H7 (cell line): ENCODE measurements at regions not wholly inside any gene's neighbourhood (a gene's known extent, or its start where the extent isn't known, plus 50 kb on each side); places are given as distances from the start of the nearest gene placed in this dataset.

ENCODE experiments used
- DNase-seq: peaks from one replicate; pipeline ENCODE4 v3.0.0; 2012
- H3K27me3 ChIP-seq: 2 replicates; pipeline ENCODE4 v1.6.0; 2011; ENCODE audit warnings: mild to moderate bottlenecking, low read length; ENCODE audit not compliant: control insufficient read depth, insufficient read depth
- H3K36me3 ChIP-seq: replicated peaks from 2 replicates; pipeline ENCODE4 v1.5.1; 2011; ENCODE audit warnings: low read length; ENCODE audit not compliant: control insufficient read depth, insufficient read depth
- H3K4me3 ChIP-seq: 2 replicates; pipeline ENCODE4 v1.5.1; 2011; ENCODE audit warnings: low read depth, mild to moderate bottlenecking, control low read depth, low read length, moderate library complexity; ENCODE audit not compliant: insufficient read depth

- no peaks in the 10 kb centered on the region for H3K27me3 ChIP-seq
- H3K36me3 ChIP-seq, result no peaks in the 10 kb centered on the region
- DNase-seq, result no peak
- H3K4me3 ChIP-seq, result no peak overlapping the region
Measured at GRCh38 chr4:152029631-152030030, 268.8 kb upstream of the GATB start.

- no peaks in the 10 kb centered on the region for H3K27me3 ChIP-seq
Measured at GRCh38 chr4:152028131-152028530, 267.3 kb upstream of the GATB start.

GRCh38 chr4:152024881-152025280 lies 264.1 kb upstream of the GATB start:
- DNase-seq, result no peak
- H3K36me3 ChIP-seq, result no peaks in the 10 kb centered on the region
- no peaks in the 10 kb centered on the region for H3K27me3 ChIP-seq
- no peak overlapping the region for H3K4me3 ChIP-seq

More at GRCh38 chr4:152028131-152028530, 267.3 kb upstream of the GATB start:
- Histone ChIP-seq H3K36me3 (no peaks in the 10 kb centered on the region), H3K4me3 (no peak overlapping the region)
- DNase-seq, result no peak

GRCh38 chr4:152023674-152024073 lies 262.9 kb upstream of the GATB start:
- Histone ChIP-seq H3K27me3 (no peaks in the 10 kb centered on the region), H3K36me3 (no peaks in the 10 kb centered on the region)
- no peak for DNase-seq

GRCh38 chr4:152022543-152022942 lies 261.7 kb upstream of the GATB start:
- H3K36me3 ChIP-seq, result no peaks in the 10 kb centered on the region
- H3K4me3 ChIP-seq, result no peak overlapping the region
- H3K27me3 ChIP-seq, result no peaks in the 10 kb centered on the region
- DNase-seq, result no peak

More at GRCh38 chr4:152023674-152024073, 262.9 kb upstream of the GATB start:
- H3K4me3 ChIP-seq, result no peak overlapping the region

GRCh38 chr4:152021788-152022438 lies 261.1 kb upstream of the GATB start:
- no peak overlapping the region for H3K4me3 ChIP-seq
- DNase-seq, result no peak

GRCh38 chr4:152020073-152020472 lies 259.3 kb upstream of the GATB start:
- no peak for DNase-seq
- Histone ChIP-seq H3K36me3 (no peaks in the 10 kb centered on the region), H3K4me3 (no peak overlapping the region), H3K27me3 (no peaks in the 10 kb centered on the region)

More at GRCh38 chr4:152021788-152022438, 261.1 kb upstream of the GATB start:
- Histone ChIP-seq H3K27me3 (no peaks in the 10 kb centered on the region), H3K36me3 (no peaks in the 10 kb centered on the region)

GRCh38 chr4:152016303-152016620 lies 255.5 kb upstream of the GATB start:
- no peaks in the 10 kb centered on the region for H3K27me3 ChIP-seq
- no peaks in the 10 kb centered on the region for H3K36me3 ChIP-seq
- H3K4me3 ChIP-seq, result no peak overlapping the region
- no peak for DNase-seq

GRCh38 chr4:152015597-152016302 lies 254.9 kb upstream of the GATB start:
- H3K36me3 ChIP-seq, result no peaks in the 10 kb centered on the region
- no peaks in the 10 kb centered on the region for H3K27me3 ChIP-seq
- no peak for DNase-seq
- H3K4me3 ChIP-seq, result no peak overlapping the region

- no peaks in the 10 kb centered on the region for H3K27me3 ChIP-seq
- no peaks in the 10 kb centered on the region for H3K36me3 ChIP-seq
- no peak for DNase-seq
- no peak overlapping the region for H3K4me3 ChIP-seq
Measured at GRCh38 chr4:152014280-152014679, 253.5 kb upstream of the GATB start.

- no peak for DNase-seq
- H3K27me3 ChIP-seq, result no peaks in the 10 kb centered on the region
- no peaks in the 10 kb centered on the region for H3K36me3 ChIP-seq
- no peak overlapping the region for H3K4me3 ChIP-seq
Measured at GRCh38 chr4:152011469-152011868, 250.7 kb upstream of the GATB start.

GRCh38 chr4:152010710-152011079 lies 249.9 kb upstream of the GATB start:
- Histone ChIP-seq H3K27me3 (no peaks in the 10 kb centered on the region), H3K36me3 (no peaks in the 10 kb centered on the region), H3K4me3 (no peak overlapping the region)
- DNase-seq, result no peak

GRCh38 chr4:152009983-152010709 lies 249.3 kb upstream of the GATB start:
- H3K4me3 ChIP-seq, result no peak overlapping the region
- no peaks in the 10 kb centered on the region for H3K36me3 ChIP-seq
- no peaks in the 10 kb centered on the region for H3K27me3 ChIP-seq
- no peak for DNase-seq

- no peak for DNase-seq
- Histone ChIP-seq H3K27me3 (no peaks in the 10 kb centered on the region; the same call in 1 of the 2 replicates), H3K4me3 (no peak overlapping the region), H3K36me3 (no peaks in the 10 kb centered on the region)
Measured at GRCh38 chr4:152009031-152009670, 248.3 kb upstream of the GATB start.

- H3K27me3 ChIP-seq, result no peaks in the 10 kb centered on the region; the same call in 1 of the 2 replicates
- DNase-seq, result no peak
- no peaks in the 10 kb centered on the region for H3K36me3 ChIP-seq
- no peak overlapping the region for H3K4me3 ChIP-seq
Measured at GRCh38 chr4:152007111-152007510, 246.3 kb upstream of the GATB start.
